ENCODE measurements at regions not wholly inside any gene's neighbourhood (a gene's known extent, or its start where the extent isn't known, plus 50 kb on each side); places are given as distances from the start of the nearest gene placed in this dataset.

GRCh38 chr15:77720655-77721054 lies 87.9 kb upstream of the LINGO1 start:
- no peak for TF ChIP-seq CTCF (IDR thresholded peaks at IDR 0.05)
- TF ChIP-seq EZH2 (IDR thresholded peaks at IDR 0.05; ENCODE audit: borderline replicate concordance, insufficient read depth, low read depth, low read length, poor library complexity, severe bottlenecking), result no peak

Data from B cell (primary cell).